ENCODE measurements at regions not wholly inside any gene's neighbourhood (a gene's known extent, or its start where the extent isn't known, plus 50 kb on each side); places are given as distances from the start of the nearest gene placed in this dataset.
"Not testable (repeated sequence)": the region's sequence is repeated elsewhere in the genome, so short reads cannot be mapped to it uniquely, and the experiment has no call there.

GRCh38 chr17:70525035-70525434, 355.7 kb downstream of the KCNJ2 start:
- TF ChIP-seq CTCF (IDR thresholded peaks at IDR 0.05; ENCODE audit: insufficient read depth, low read length, poor library complexity, severe bottlenecking); EZH2phosphoT487 (conservative IDR thresholded peaks at IDR 0.05; ENCODE audit: low read length): not testable (repeated sequence)
